ENCODE measurements at regions not wholly inside any gene's neighbourhood (a gene's known extent, or its start where the extent isn't known, plus 50 kb on each side); places are given as distances from the start of the nearest gene placed in this dataset.
"Not testable (repeated sequence)": the region's sequence is repeated elsewhere in the genome, so short reads cannot be mapped to it uniquely, and the experiment has no call there.

- intact Hi-C loops (cut with DNase I, micrococcal nuclease): no loop called here
- ATAC-seq (no peak), DNase-seq (no peak)
Measured at GRCh38 chr7:69482676-69483075, 115.6 kb upstream of the AUTS2 start.

GRCh38 chr7:69489533-69489932, 108.7 kb upstream of the AUTS2 start:
- no peak for ATAC-seq
- intact Hi-C loops (cut with DNase I, micrococcal nuclease): no loop called here
- no peak for DNase-seq

GRCh38 chr7:69498671-69499070, 99.6 kb upstream of the AUTS2 start:
- ATAC-seq: no peak

GRCh38 chr7:69502358-69502757, 95.9 kb upstream of the AUTS2 start:
- intact Hi-C loops (cut with DNase I, micrococcal nuclease): no loop called here
- no peak for ATAC-seq
- DNase-seq: no peak

More at GRCh38 chr7:69498671-69499070, 99.6 kb upstream of the AUTS2 start:
- no peak for DNase-seq
- intact Hi-C loops (cut with DNase I, micrococcal nuclease): no loop called here

DNA sequence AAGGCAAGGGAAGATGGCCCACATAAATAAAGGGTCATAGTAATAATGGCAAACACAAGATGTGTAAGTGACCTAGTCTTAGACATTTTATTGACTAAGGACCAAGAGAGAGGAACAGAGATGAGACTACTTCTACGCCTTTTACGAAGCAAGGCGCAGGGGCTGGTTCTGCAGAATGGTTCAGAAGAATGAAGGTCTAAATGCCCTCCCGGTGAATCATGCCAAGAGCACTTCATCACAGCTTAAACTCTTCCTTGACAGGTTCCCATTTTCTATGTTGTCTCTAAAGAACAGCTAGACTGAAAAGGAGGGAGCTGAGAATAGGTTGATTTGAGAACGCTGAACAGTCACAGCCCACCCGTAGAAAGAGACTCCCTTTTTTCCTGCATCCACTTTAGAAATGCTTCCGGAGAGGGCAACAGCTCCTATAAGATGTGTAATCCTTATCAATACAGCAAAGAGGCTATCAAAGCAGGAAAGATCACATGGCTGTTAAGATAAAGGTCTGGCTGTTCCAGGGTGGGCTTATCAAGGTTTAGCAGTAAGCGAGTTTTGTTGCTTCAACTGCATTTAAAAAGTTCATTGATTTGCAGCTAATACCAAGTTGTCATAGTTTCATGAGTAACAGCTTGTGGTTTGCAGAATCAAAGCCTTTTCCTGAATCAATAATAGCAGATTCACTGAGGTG, 93.4 kb upstream of the AUTS2 start:
- ATAC-seq: no peak
- DNase-seq: no peak
- intact Hi-C loops (cut with DNase I, micrococcal nuclease): no loop called here

GRCh38 chr7:69508736-69509135, 89.5 kb upstream of the AUTS2 start:
- ATAC-seq (no peak), DNase-seq (no peak)
- intact Hi-C loops (cut with DNase I, micrococcal nuclease): no loop called here

DNA sequence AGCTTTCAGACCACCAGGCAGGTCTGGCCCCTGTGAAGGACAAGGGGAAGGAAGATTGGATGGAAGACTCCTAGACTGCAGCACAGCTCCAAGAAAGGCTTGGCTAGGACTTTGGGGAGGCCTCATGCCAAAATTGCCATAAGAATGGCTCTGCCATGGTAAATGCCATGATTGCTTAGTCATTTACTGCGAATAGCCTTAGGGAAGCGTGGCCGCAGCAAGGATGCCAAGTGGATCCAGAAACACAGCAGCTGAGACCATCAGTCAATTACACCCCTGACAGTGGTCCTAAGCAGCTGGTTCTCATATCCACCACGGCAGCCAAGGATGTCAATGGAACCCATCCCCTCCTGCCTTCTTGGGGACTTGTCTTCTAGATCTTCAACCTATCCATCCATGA, 88.2 kb upstream of the AUTS2 start:
- DNase-seq (no peak), ATAC-seq (no peak)
- intact Hi-C loops (cut with DNase I, micrococcal nuclease): no loop called here

DNA sequence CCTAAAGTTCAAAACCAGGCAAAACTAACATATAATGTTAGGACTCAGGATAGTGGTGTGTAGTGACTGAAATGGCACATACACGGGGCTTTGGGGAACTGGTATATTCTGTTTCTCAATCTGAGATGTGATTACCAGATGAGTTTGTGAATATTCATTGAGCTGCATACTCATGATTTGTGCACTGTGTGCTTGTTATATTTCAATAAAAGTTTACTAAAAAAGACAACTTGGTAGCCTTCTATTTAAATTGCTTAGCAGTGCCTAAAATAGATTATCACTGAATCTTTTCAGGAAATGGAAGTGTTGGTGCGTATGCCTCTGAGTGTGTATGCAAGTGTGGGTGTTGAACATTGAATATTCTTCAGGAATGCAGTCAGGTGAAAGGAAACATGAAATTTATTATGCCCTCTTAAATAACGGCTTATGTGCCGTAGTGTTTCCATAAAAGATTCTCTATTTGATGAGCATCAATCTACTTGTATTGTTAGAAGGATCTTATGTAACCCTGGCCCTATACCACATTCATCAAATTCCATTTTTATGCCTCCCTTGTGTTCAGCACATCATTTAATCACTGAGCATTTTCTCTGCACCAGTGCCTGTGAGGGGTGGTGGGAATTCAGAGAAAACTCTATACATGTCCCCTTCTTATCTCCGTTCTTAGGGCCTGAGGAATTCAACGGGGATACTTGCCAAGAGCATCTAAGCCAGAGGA, 82.6 kb upstream of the AUTS2 start:
- intact Hi-C loops (cut with DNase I, micrococcal nuclease): no loop called here
- ATAC-seq: no peak
- no peak for DNase-seq

GRCh38 chr7:69516238-69516820, 81.9 kb upstream of the AUTS2 start:
- ATAC-seq: no peak
- no peak for DNase-seq
- intact Hi-C loops (cut with DNase I, micrococcal nuclease): no loop called here

GRCh38 chr7:69517985-69518704, 80.1 kb upstream of the AUTS2 start:
- DNase-seq (no peak), ATAC-seq (no peak)
- intact Hi-C loops (cut with DNase I, micrococcal nuclease): no loop called here

GRCh38 chr7:69518705-69519077, 79.6 kb upstream of the AUTS2 start:
- intact Hi-C loops (cut with DNase I, micrococcal nuclease): no loop called here
- no peak for DNase-seq
- no peak for ATAC-seq

GRCh38 chr7:69526570-69526969, 71.7 kb upstream of the AUTS2 start:
- intact Hi-C loops (cut with DNase I, micrococcal nuclease): no loop called here
- no peak for ATAC-seq

GRCh38 chr7:69527706-69528105, 70.6 kb upstream of the AUTS2 start:
- intact Hi-C loops (cut with DNase I, micrococcal nuclease): no loop called here
- no peak for ATAC-seq

More at GRCh38 chr7:69526570-69526969, 71.7 kb upstream of the AUTS2 start:
- no peak for DNase-seq

GRCh38 chr7:69531050-69531449, 67.2 kb upstream of the AUTS2 start:
- no peak for ATAC-seq
- DNase-seq: no peak
- intact Hi-C loops (cut with DNase I, micrococcal nuclease): no loop called here

More at GRCh38 chr7:69527706-69528105, 70.6 kb upstream of the AUTS2 start:
- DNase-seq: no peak

DNA sequence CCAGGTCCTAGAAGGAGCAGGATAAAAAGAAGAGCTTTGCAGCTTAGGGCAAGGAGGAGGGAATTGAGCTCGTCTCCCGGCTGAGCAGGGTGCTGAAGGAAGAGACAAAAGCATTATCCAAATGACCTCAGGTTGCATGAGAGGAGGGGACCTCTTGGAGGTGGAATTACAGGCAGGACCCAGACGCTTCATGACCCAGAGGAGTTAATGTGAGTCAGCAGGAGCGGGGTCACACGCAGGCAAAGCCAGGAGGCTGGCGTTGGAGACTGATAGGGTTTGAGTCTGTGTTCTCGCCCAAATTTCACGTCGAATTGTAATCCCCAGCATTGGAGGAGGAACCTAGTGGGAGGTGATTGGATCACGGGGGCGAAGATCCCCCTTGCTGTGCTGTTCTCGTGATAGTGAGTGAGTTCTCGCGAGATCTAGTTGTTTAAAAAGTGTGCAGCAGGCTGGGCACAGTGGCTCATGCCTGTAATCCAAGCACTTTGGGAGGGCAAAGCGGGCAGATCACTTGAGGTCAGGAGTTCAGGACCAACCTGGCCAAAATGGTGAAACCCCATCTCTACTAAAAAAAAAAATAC, 63.7 kb upstream of the AUTS2 start:
- intact Hi-C loops (cut with DNase I, micrococcal nuclease): no loop called here

DNA sequence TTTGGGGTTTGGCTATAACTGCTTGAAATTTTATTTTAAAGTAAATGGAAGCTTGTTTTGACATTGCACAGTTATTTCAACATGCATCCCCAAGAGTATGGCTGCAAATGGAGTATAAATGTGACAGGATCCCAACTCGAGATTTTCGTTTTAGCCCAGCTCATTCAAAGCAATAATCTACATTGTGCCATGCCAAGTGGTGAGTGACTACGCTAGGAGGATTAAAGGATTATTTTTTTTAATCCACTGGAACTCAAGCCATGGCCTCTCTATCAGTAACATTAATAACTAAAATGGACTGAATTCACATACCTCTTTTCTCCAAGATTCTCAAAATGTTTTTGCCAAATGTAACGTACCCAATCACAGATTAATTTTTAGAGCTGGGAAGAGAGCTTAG, 60.6 kb upstream of the AUTS2 start:
- intact Hi-C loops (cut with DNase I, micrococcal nuclease): no loop called here
- no peak for DNase-seq
- no peak for ATAC-seq

More for the DNA sequence above, 63.7 kb upstream of the AUTS2 start:
- DNase-seq: no peak
- ATAC-seq: no peak

GRCh38 chr7:69539531-69539930, 58.7 kb upstream of the AUTS2 start:
- ATAC-seq (no peak), DNase-seq (no peak)
- intact Hi-C loops (cut with DNase I, micrococcal nuclease): no loop called here

DNA sequence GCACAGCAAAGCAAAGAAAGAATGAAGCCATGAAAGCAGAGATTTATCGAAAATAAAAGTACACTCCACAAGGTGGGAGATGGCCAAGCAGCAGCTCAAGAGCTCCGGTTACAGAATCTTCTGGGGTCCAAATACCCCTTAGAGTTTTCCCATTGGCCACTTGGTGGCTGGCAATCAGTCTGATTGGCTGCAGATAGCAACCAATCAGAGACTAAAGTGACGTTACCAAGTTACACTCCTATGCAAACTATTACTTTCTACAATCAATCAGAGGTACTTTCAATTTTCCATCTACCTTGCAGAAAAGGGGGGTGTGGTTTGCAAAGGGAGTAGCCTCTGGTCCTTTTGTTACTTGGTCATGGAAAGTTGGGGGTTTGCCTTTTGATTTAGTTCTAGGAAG, 58.0 kb upstream of the AUTS2 start:
- DNase-seq (no peak), ATAC-seq (no peak)
- intact Hi-C loops (cut with DNase I, micrococcal nuclease): no loop called here

GRCh38 chr7:69541779-69542432, 56.4 kb upstream of the AUTS2 start:
- ATAC-seq; intact Hi-C loops (cut with DNase I, micrococcal nuclease): not testable (repeated sequence)

More at GRCh38 chr7:69541779-69542432, 56.4 kb upstream of the AUTS2 start:
- not testable (repeated sequence) for DNase-seq
